C4-2B (cell line): ENCODE measurements at regions not wholly inside any gene's neighbourhood (a gene's known extent, or its start where the extent isn't known, plus 50 kb on each side); places are given as distances from the start of the nearest gene placed in this dataset.

Experiments used
- H3K27ac ChIP-seq: fragments of 450-650 bp; 2 replicates; pipeline ENCODE4 v1.5.1; 2017
- ZFX ChIP-seq: fragments of 450-650 bp; IDR thresholded peaks from 2 replicates; pipeline ENCODE4 v1.6.1; 2017
- TF ChIP-seq, protein P1 (sequence below): fragments of 450-650 bp; conservative IDR thresholded peaks from 2 replicates; pipeline ENCODE4 v1.5.1; 2017; ENCODE audit warnings: mild to moderate bottlenecking

DNA sequence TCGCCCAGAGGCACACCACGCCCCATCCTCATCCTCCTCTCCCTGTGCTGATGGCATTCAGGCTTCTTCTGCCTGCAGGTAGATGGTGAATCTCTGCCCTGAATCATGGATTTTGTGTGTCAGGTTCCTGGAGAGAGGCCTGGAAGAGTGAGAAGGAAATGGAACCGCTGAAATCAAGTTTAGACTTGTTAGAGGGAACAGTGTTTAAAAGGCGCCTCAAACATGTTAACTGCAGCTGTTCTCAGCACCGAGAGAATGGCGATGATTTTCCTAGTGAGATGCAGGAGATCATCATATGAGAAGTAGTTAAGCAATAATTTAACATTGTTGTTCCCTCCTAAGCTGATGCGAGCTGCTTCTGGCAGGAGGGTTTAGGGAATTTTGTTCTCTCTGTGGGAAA is 744.4 kb upstream of the EEF2KMT start:
- H3K27ac ChIP-seq: no peak overlapping the region
- TF ChIP-seq, protein P1, sequence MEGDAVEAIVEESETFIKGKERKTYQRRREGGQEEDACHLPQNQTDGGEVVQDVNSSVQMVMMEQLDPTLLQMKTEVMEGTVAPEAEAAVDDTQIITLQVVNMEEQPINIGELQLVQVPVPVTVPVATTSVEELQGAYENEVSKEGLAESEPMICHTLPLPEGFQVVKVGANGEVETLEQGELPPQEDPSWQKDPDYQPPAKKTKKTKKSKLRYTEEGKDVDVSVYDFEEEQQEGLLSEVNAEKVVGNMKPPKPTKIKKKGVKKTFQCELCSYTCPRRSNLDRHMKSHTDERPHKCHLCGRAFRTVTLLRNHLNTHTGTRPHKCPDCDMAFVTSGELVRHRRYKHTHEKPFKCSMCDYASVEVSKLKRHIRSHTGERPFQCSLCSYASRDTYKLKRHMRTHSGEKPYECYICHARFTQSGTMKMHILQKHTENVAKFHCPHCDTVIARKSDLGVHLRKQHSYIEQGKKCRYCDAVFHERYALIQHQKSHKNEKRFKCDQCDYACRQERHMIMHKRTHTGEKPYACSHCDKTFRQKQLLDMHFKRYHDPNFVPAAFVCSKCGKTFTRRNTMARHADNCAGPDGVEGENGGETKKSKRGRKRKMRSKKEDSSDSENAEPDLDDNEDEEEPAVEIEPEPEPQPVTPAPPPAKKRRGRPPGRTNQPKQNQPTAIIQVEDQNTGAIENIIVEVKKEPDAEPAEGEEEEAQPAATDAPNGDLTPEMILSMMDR: no peak
- TF ChIP-seq ZFX: no peak

DNA sequence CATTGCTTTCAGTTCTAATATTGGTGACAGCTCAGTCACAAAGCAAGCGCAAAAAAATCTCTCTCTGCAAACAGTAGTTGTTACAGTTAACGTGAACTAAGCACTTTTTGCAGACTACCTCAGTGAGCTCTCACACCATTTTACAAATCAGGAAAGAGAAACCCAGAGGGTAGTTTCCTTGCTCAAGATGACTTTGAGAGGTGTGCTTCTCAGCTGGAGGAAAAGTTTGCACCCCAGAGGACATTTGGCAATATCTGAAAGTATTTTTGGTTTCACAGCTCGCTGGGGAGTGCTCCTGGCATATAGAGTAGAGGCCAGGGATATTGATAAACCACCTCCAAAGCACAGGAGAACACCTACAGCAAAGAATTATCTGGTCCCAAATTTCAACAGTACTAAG is 741.1 kb upstream of the EEF2KMT start:
- TF ChIP-seq, protein P1: no peak
- no peak for TF ChIP-seq ZFX
- H3K27ac ChIP-seq: no peak overlapping the region

DNA sequence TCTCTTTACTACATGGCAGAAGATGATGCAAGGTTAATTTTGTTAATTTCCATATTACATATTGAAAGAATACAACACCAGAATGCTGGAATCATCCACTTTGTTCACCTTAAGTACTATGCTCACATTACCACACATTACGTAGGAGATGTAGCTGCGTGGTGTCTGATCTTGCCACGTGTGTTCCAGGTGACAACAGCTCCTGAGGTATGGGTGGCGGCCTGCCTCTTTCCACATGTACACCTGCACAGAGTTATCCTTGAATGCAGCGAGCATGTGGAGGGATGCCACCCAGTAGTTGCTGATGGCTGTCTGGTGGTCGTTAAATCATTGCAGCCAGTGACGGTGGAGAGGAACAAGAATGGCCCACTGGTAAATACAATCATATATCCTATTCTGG is 740.5 kb upstream of the EEF2KMT start:
- TF ChIP-seq, protein P1: no peak
- TF ChIP-seq ZFX: no peak

DNA sequence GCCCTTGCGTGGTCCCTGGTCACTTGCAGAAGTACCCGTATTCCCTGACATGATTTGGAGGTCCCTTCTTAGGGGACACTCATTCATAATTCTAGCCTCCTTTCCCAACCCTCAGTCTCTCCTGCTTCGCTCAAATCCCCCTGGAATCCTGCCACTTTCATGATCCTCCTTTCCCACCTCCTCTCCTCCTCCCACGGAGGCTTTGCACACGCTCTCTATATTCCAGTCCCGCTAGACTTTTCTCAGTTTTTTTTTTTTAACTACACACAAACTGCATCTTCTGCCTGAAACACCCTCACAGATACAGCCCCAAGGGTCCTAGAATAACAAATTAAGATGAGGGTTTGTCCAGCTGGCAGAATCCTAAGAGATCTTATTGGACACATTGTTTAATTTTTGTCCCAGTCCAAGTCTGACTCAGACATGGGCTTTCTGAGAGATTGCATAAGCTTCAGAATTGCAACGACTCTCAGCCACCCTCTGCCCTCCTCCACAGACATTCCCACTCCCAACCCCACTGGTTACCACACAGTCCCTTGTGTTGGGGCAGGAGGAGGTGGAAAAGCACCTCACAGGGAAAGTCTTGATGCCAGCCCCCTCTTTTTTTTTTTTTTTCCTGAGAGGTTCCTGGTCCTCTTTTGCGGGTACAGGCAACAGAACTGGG is 739.5 kb upstream of the EEF2KMT start:
- TF ChIP-seq, protein P1: no peak
- TF ChIP-seq ZFX: no peak
- H3K27ac ChIP-seq: no peak overlapping the region

More for the DNA sequence above, 740.5 kb upstream of the EEF2KMT start:
- H3K27ac ChIP-seq: no peak overlapping the region

DNA sequence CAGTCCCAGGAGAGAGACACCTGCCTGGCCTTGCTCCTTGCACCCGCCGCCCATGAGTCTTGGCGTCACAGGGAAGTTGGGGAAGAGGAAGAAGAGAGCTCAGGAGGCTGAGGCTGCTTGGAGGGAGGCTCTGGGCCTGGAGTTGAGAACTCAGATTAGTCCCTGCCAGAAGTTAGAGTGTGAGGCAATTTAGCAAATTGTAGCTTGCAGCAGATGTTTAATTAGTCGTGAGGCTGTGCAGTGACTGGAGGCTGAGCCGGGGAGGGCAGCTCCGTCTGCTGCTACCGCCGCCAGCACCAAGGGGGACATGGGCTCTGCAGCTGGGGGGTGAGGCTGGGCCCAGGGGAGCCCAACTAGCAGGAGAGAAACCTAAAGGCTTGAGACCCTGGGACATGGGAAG is 738.3 kb upstream of the EEF2KMT start:
- no peak overlapping the region for H3K27ac ChIP-seq
- TF ChIP-seq ZFX: no peak
- TF ChIP-seq, protein P1: no peak

DNA sequence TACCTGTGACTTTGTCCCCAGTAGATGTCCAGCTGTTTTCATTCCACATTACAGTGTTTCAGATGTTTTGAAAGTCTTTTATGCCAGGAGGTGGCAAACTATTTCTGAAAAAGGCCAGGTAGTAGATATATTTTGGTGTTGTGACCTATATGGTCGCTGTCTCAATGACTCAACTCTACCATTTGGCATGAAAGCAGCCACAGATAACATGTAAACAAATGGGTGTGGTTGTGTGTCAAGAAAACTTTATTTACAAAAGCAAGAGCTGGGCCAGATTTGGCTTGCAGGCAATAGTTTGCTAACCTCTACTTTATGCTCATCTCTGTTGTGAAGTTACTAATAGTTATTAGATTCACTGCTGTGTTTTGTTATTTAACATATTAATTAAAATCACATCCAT is 728.7 kb upstream of the EEF2KMT start:
- H3K27ac ChIP-seq: no peak overlapping the region
- TF ChIP-seq, protein P1: no peak
- no peak for TF ChIP-seq ZFX

DNA sequence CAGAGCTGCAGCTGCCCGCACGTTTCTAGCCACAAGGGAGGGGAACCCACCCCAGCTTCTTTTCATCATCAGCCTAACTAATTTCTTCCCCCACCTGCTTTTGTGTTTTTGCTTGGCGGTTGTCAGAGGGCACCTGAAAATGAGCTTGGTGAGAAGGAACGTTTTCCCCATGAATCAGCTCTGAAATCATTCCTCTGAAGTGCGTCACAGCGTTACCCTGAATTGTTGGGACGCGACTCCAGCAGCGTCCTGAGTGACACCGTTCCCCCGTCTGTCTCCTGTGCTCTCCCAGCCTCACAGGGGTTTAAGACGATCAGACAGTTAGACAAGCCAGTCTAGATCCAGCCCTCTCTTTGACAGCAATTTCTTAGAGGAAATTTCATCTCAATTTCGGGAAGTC is 722.9 kb upstream of the EEF2KMT start:
- H3K27ac ChIP-seq: no peak overlapping the region
- no peak for TF ChIP-seq ZFX
- TF ChIP-seq, protein P1: no peak
